NCI-H2196 (cell line): ENCODE measurements at regions not wholly inside any gene's neighbourhood (a gene's known extent, or its start where the extent isn't known, plus 50 kb on each side); places are given as distances from the start of the nearest gene placed in this dataset.
"Not testable (repeated sequence)": the region's sequence is repeated elsewhere in the genome, so short reads cannot be mapped to it uniquely, and the experiment has no call there.

Experiments used
- DNase-seq: peaks from one replicate; lab custom pipeline; 2025; ENCODE audit not compliant: unreplicated experiment; lab: John Stamatoyannopoulos, UW

GRCh38 chr2:236346366-236346765 lies 82.2 kb upstream of the ASB18 start:
- no peak for DNase-seq

GRCh38 chr2:236348279-236348678 lies 84.1 kb upstream of the ASB18 start:
- no peak for DNase-seq

GRCh38 chr2:236348976-236349375 lies 84.8 kb upstream of the ASB18 start:
- no peak for DNase-seq

- no peak for DNase-seq
Observed at GRCh38 chr2:236350426-236350825, 86.2 kb upstream of the ASB18 start.

DNA sequence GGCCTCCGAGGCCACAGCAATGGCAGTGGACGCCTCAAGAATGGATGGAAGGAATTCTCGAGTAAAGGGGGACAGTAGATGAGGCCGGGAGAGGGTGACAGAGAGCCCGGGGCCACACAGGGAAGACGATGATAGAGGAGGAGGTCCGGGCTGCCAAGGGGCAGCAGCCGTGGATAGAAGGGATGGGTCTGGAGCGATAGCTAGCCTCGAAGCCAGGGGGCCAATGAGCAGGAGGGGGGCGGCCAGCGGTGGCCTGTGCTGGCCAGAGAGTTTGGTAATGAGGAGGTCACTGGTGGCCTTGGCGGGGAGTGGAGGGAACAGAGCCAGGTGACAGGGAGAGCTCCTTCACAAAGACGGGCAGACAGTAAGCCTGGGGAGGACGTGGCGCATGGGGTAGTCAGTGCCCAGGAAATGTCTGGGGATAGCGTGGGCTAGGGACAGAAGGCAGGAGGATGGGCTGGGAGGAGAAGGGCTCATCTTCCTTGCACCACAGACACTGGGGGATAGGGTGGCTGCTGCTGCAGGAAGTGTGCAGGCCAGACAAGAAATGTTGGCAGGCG lies 87.8 kb upstream of the ASB18 start:
- DNase-seq = no peak

GRCh38 chr2:236352761-236353593 lies 88.8 kb upstream of the ASB18 start:
- peak; percentile 68 for DNase-seq

DNA sequence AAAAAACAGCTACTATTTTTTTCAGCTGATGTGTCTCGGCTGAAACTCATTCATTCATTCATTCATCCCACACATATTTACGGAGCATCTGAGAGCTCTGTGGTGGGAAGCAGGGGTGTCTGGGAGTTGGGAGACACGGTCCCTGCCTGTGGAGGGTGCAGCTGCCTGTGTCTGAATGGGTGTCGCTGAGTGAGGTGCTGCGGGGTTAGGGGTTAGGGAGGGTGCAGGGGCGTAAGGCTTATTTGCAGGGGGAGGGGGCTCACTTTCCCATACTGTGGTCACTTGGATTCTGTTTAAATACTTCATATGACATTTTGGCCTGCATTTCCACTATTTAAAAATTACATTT lies 89.4 kb upstream of the ASB18 start:
- no peak for DNase-seq

DNA sequence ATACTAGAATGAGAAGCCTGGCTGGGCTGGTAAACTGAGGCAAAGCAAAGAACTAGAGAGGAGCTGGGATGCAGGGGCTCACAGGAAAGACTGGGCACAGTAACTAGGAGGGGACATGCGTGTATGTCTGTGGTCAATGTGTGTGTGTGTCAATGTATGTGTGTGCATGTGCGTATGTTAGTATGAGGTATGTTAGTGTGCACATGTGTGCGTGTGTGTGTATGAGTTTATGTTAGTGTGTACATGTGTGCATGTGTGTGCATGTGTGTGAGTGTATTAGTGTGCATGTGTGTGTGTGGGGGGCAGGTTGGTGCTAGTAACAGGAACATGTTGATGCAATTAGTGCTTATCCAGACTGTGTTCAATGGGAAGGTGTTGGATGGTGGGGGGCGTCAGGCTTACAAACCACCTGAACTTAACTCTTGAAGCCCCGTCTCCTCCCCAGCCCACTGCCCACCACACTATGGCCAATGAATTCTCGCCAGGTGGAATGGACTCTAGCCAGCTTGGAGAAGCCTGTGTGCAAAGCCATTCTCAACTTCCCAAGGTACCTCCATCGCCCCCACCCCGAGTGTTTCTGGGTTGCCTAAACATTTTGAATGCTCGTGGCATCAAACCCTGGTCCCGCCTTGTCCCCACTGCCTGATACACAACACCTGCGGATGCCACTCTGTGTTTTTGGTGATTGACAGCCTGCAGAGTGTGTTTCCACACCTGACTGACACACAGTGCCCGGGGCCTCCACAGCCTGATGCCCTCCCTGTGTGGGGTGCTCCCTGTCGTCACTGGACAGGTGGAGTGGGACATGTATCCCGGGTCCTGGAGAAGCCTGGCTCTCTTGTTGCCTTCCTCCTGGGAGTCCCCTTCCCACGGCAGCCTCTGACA lies 90.1 kb upstream of the ASB18 start:
- DNase-seq = no peak

DNA sequence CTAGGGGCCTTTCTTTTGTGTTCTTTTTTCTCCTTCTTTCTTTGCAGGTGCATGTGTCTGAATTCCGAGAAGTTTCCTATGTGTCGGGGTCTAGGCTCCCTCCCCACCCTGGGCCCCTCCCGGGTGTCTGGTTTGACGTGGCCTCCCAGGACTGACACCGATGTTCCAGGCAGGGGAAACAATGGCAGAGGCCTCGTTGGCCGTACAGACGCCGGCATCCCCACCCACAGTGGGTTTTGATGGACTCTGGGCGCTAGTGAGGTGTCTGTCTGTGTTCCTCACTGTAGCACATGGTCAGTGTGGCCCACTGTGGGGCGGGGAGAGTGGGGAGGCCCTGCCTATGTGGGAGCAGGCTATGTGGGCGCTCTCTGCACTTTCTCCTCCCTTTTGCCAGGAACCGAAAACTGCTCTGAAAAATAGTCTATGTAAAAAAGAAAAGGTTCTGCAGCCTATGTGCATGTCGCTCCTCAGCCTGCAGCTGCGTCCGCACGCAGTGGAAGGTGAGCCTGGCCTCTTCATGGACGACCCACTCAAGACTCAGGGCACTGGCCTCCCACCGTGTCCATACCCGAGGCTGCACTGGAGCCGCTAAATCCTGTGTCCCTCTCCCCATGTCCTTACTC lies 90.9 kb upstream of the ASB18 start:
- DNase-seq = no peak

DNA sequence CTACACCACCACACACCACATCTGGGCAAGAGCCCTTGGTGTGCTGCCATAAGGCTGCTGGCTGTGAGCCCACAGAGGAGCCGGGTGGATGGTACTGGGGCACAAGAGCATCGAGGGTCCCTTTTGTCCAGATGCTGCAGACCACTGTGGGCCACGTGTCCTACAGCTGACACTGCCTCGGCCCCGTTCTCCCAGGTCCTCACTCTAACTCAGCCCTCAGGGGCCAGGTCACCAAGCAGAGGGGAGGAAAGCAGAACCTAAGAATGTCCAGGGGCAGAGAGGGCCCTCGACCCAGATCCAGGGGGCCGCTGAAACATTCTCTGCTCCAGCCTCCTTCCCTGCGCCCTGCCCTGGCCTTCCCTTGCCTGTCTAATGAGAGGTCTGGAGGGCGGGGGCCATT lies 91.7 kb upstream of the ASB18 start:
- no peak for DNase-seq

DNA sequence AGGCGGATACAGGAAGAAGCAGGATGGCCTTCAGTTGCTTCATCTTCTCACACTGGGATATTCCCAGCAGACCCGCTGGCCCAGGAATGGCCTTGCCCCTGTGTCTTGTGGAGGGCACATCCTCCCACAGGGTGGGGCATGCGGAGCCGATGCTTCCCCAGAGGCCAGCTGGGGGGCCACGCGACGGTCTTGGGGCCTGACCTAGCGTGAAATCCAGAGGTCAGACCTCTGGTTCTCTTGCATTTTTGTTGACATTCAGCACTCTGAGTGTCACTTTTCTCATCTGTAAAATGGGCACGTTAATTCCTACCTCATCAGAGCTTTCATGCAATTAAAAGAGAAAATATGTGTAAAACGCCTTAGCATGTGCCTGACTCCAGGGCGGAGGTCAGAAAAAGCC lies 92.1 kb upstream of the ASB18 start:
- DNase-seq = not testable (repeated sequence)

- not testable (repeated sequence) for DNase-seq
Observed at GRCh38 chr2:236358482-236358881, 94.3 kb upstream of the ASB18 start.

DNA sequence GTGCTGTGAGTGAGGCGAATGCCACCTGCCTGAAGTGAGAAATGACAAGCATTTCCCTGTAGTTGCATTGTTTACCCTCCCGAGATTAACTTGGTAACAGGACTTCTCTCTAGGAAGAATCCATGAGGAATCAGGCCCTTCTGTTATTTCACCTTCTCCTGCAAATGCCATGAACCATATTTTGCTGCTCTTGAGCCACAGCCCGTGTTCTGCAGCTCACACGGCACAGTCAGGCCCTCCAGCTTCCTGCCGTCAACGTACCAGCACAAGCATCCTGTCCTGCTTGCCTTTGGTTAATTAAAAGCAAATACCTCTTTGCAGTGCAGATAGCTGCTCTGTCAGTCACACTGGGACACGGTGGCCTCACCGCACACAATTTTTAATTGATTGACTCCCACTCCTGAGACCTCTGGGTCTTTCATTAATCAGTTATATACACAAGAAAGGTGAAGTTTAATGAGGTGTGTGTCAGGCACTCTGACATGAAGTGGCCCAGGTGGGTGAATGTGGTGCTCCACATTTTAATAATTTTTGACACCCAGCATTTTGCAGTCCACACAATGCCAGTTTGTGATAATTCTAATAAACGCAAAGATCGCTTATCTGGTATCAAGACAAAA lies 95.3 kb upstream of the ASB18 start:
- DNase-seq = no peak

DNA sequence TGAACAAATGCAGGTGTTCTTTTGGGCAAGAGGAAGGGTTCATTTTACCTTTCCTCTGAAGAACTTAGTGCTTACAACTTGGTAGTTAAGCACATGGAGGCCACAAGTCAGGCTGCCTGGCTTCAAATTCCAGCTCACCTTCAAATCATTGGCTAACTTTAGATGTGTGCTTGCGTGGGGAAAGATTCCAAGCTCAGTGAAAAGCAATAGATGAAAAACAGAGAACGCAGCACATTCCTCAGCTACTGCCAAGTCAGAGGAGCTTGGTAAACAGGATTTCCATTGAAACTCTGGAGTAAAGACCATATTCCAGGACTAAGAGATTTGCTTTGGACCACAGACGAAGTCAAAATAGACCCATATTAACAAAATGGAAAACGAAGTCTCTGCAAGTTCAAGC lies 96.3 kb upstream of the ASB18 start:
- DNase-seq = no peak

- DNase-seq = no peak
Observed at GRCh38 chr2:236363711-236364277, 99.6 kb upstream of the ASB18 start.

- DNase-seq = no peak
Observed at GRCh38 chr2:236365258-236366048, 101.2 kb upstream of the ASB18 start.

DNA sequence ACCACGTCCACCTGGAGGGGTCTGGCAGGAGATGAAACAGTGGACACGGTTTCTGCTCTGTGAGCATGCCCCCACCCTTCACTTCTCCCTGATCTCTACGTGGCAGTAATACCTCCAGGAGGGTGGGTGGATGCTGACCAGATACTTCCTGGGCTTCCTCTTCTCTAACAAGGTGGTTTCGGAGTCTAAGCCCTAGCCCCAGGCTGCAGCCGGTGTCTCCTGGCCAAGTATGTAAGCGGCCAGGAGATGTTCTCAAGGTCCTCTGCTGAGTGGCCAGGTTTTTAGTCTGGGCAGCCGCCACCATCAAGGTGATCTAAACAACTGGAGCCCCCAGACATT lies 101.8 kb upstream of the ASB18 start:
- no peak for DNase-seq

GRCh38 chr2:236366397-236366796 lies 102.2 kb upstream of the ASB18 start:
- no peak for DNase-seq

GRCh38 chr2:236367506-236368289 lies 103.5 kb upstream of the ASB18 start:
- no peak for DNase-seq
